A549 (cell line): ENCODE measurements at regions not wholly inside any gene's neighbourhood (a gene's known extent, or its start where the extent isn't known, plus 50 kb on each side); places are given as distances from the start of the nearest gene placed in this dataset.
A peak's percentile ranks its signal among the peaks of the same experiment; 100 is the strongest.

Experiments
- ATAC-seq, 2 experiments: fragments of 200-7000 bp in 1 of 2; fragments of >200 bp in 1 of 2; cut with Nextera tagmentation in 1 of 2; cut with Tn5 transposase in 1 of 2; 3 replicates each; pipeline versions ENCODE4 v1.8.0 to v1.9.1; 2018 to 2020; ENCODE audit warnings: mild to moderate bottlenecking in 1 of 2, moderate library complexity in 1 of 2
- CTCF ChIA-PET: fragments of 300-600 bp; sonication (Branson Sonifier 250); formaldehyde crosslinking; extraction: SDS; loops from one replicate; lab custom pipeline; 2021; ENCODE audit warnings: antibody characterized with exemption, inconsistent platforms; lab: Yijun Ruan, JAX
- POLR2A ChIA-PET: fragments of 350-600 bp; formaldehyde crosslinking; extraction: SDS; loops from one replicate; lab custom pipeline; 2021; ENCODE audit warnings: antibody characterized with exemption, inconsistent platforms; lab: Yijun Ruan, JAX
- DNase-seq, 2 experiments: peaks; one replicate each; pipeline versions ENCODE4 v3.0.0 to v3.0.0-alpha.2; 2011 to 2016; ENCODE audit warnings: low read depth in 1 of 2, low spot score in 1 of 2
- FAIRE-seq: peaks from 2 replicates; lab custom pipeline; 2011; peaks lifted over from hg19 to GRCh38; lab: Jason Lieb, UNC
- H3K27ac ChIP-seq, 2 experiments: fragments of >200 bp; sonication (Bioruptor Twin); formaldehyde crosslinking; 3 replicates each; pipeline ENCODE4 v1.5.1; 2016 to 2017
- H3K4me1 ChIP-seq: fragments of >200 bp; sonication (Bioruptor Twin); formaldehyde crosslinking; 3 replicates; pipeline ENCODE4 v1.6.1; 2016
- H3K4me2 ChIP-seq: fragments of >200 bp; sonication (Bioruptor Twin); formaldehyde crosslinking; 3 replicates; pipeline ENCODE4 v1.6.1; 2016
- H3K4me3 ChIP-seq: fragments of >200 bp; sonication (Bioruptor Twin); formaldehyde crosslinking; 3 replicates; pipeline ENCODE4 v1.5.1; 2016
- H3K9me3 ChIP-seq: fragments of >200 bp; sonication (Bioruptor Twin); formaldehyde crosslinking; 3 replicates; pipeline ENCODE4 v1.6.1; 2016
- BCL3 ChIP-seq: fragments of >200 bp; sonication (Bioruptor Twin); formaldehyde crosslinking; IDR thresholded peaks from 3 replicates; pipeline ENCODE4 v1.6.1; 2016
- BHLHE40 ChIP-seq: IDR thresholded peaks from 2 replicates; pipeline ENCODE4 v1.6.1; 2012; ENCODE audit warnings: low read depth, low read length, inconsistent platforms
- CEBPB ChIP-seq, 2 experiments: fragments of >200 bp in 1 of 2; sonication (Bioruptor Twin) in 1 of 2; formaldehyde crosslinking in 1 of 2; IDR thresholded peaks; 2 replicates each; pipeline ENCODE4 v1.6.1; 2012 to 2016
- CHD2 ChIP-seq: fragments of 150-350 bp; IDR thresholded peaks from 2 replicates; pipeline ENCODE4 v1.6.1; 2014; ENCODE audit warnings: low read length; ENCODE audit not compliant: partially characterized antibody
- CHD4 ChIP-seq: fragments of 200-600 bp; sonication (generic); IDR thresholded peaks from 2 replicates; pipeline ENCODE4 v1.6.1; 2016; ENCODE audit warnings: antibody characterized with exemption, mild to moderate bottlenecking, borderline replicate concordance
- EHMT2 ChIP-seq: fragments of 200-600 bp; sonication (generic); IDR thresholded peaks from 2 replicates; pipeline ENCODE4 v1.6.1; 2016; ENCODE audit warnings: antibody characterized with exemption, low read depth, mild to moderate bottlenecking, moderate library complexity
- ELK1 ChIP-seq: fragments of 150-350 bp; IDR thresholded peaks from 2 replicates; pipeline ENCODE4 v1.6.1; 2014; ENCODE audit warnings: low read depth, mild to moderate bottlenecking, low read length
- EP300 ChIP-seq, 2 experiments: fragments of >200 bp; sonication (Bioruptor Twin); formaldehyde crosslinking; IDR thresholded peaks; 2 replicates in 1 of 2; 3 replicates in 1 of 2; pipeline ENCODE4 v1.6.1; 2016 to 2017
- FOSB ChIP-seq: fragments of 250-450 bp; sonication (Bioruptor Pico); IDR thresholded peaks from 2 replicates; pipeline ENCODE4 v1.5.0; 2020; ENCODE audit warnings: mild to moderate bottlenecking, moderate library complexity
- FOSL2 ChIP-seq, 2 experiments: fragments of 450-650 bp in 1 of 2; fragments of >200 bp in 1 of 2; sonication (Bioruptor Twin) in 1 of 2; formaldehyde crosslinking; IDR thresholded peaks; 2 replicates each; pipeline versions ENCODE4 v1.5.0 to v1.6.1; 2016 to 2020; ENCODE audit warnings: mild to moderate bottlenecking in 1 of 2, moderate library complexity in 1 of 2
- GATA3 ChIP-seq: IDR thresholded peaks from 2 replicates; pipeline ENCODE4 v1.6.1; 2012; ENCODE audit warnings: borderline replicate concordance
- HOXA7 ChIP-seq: fragments of 250-450 bp; sonication (Bioruptor Pico); IDR thresholded peaks from 2 replicates; pipeline ENCODE4 v1.5.0; 2020; ENCODE audit warnings: mild to moderate bottlenecking, moderate library complexity
- KDM1A ChIP-seq: fragments of 200-600 bp; sonication (generic); IDR thresholded peaks from 2 replicates; pipeline ENCODE4 v1.6.1; 2016; ENCODE audit warnings: low read depth, mild to moderate bottlenecking
- KDM5A ChIP-seq: fragments of 200-600 bp; sonication (generic); IDR thresholded peaks from 2 replicates; pipeline ENCODE4 v1.6.1; 2016; ENCODE audit warnings: antibody characterized with exemption, mild to moderate bottlenecking
- MAFK ChIP-seq: fragments of 450-650 bp; IDR thresholded peaks from 2 replicates; pipeline ENCODE4 v1.6.1; 2014; ENCODE audit not compliant: partially characterized antibody
- NFE2L2 ChIP-seq: fragments of 150-350 bp; conservative IDR thresholded peaks from 2 replicates; pipeline ENCODE4 v1.6.1; 2014; ENCODE audit warnings: low read length
- NR3C1 ChIP-seq: fragments of >200 bp; sonication (Bioruptor Twin); formaldehyde crosslinking; IDR thresholded peaks from 3 replicates; pipeline ENCODE4 v1.6.1; 2017
- POLR2AphosphoS2 ChIP-seq: conservative IDR thresholded peaks from 2 replicates; pipeline ENCODE4 v1.6.1; 2012; ENCODE audit warnings: low read length, improper control_type of control experiment, inconsistent platforms
- RFX5 ChIP-seq: fragments of 450-650 bp; IDR thresholded peaks from 2 replicates; pipeline ENCODE4 v1.7.1; 2014; ENCODE audit warnings: antibody characterized with exemption, mild to moderate bottlenecking, moderate library complexity
- RNF2 ChIP-seq: fragments of 200-600 bp; sonication (generic); IDR thresholded peaks from 2 replicates; pipeline ENCODE4 v1.6.1; 2016; ENCODE audit warnings: low read depth, mild to moderate bottlenecking, antibody characterized with exemption, moderate library complexity, borderline replicate concordance
- SMC3 ChIP-seq: fragments of >200 bp; sonication (Bioruptor Twin); formaldehyde crosslinking; IDR thresholded peaks from 3 replicates; pipeline ENCODE4 v1.6.1; 2018; ENCODE audit warnings: inconsistent platforms
- SREBF2 ChIP-seq: fragments of 450-650 bp; IDR thresholded peaks from 2 replicates; pipeline ENCODE4 v1.6.1; 2014; ENCODE audit warnings: mild to moderate bottlenecking, moderate library complexity
- ZC3H11A ChIP-seq: fragments of 450-650 bp; IDR thresholded peaks from 2 replicates; pipeline ENCODE4 v1.6.1; 2014; ENCODE audit warnings: antibody characterized with exemption, mild to moderate bottlenecking
- WGBS: methylation state at CpG from one replicate; pipeline ENCODE4 v1.1.6; 2017; ENCODE audit errors: missing lambda C conversion rate; 5-methylcytosine and 5-hydroxymethylcytosine counted together
- TF ChIP-seq, protein P1 (sequence below): fragments of 250-450 bp; sonication (Bioruptor Pico); IDR thresholded peaks from 2 replicates; pipeline ENCODE4 v1.5.0; 2020; ENCODE audit warnings: low read depth, mild to moderate bottlenecking, moderate library complexity
- TF ChIP-seq, protein P2 (sequence below): fragments of >200 bp; sonication (Bioruptor Twin); formaldehyde crosslinking; IDR thresholded peaks from 3 replicates; pipeline ENCODE4 v1.5.1; 2016

GRCh38 chr22:22743128-22743760 lies 98.8 kb downstream of the GGTLC2 start:
- CTCF ChIA-PET, result interaction anchor here (1.2 to 5.0 kb wide), 6 partner anchors 10 to 213 kb away, joined by 4 to 34 read pairs (median 8); partner anchors contain the start of gene PRAME
- ATAC-seq, result no peak
- WGBS, result 34% methylated on average over 3 of the region's 3 CpGs

DNA sequence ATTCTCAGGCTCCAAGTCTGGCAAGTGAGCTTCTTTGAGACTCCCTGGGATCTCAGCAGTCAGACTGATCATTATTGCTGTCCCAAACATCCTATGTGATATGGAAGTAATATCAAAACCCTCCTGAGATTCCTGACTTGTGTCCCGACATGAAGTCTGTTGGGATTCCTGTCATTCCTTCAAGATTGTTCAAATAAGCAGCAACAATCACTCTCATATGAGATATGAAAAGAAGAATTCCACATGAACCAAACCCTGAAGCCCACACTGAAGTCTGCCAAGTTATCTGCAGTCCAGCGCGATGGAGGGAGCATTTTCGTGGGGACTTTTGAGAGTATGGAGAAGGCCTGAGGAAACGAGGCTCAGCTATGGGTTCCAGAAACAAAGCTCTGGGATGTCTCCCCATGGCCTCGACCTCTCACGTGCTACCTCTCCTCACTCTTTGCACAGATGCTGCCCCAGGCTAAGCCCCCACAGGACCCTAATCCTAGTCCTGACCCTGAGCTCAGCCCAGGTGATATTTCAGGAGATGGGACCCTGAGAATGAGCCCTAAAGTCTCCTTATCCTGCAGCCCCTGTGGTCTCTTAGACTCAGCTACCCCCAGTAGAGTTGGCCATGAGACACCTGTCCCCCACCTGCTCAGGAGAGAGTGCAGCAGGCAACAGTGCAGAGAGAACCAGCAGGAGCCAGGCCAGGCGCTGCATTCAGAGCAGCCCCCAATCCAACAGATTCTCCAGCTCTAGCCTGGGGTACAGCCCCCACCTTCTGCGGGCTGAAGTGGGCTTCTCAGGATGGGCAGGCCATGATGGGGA lies 100.2 kb downstream of the GGTLC2 start:
- POLR2A ChIA-PET, result no interaction called here
- H3K27ac ChIP-seq, result no peak overlapping the region
- no peak overlapping the region for H3K4me2 ChIP-seq
- DNase-seq (no peak), FAIRE-seq (no peak), ATAC-seq (no peak)
- WGBS, result 39% methylated on average over 7 of the region's 9 CpGs
- no peaks in the 10 kb centered on the region for H3K9me3 ChIP-seq
- TF ChIP-seq KDM5A (no peak), ELK1 (no peak), EP300 (IDR thresholded peaks at IDR 0.05) (no peak)
- CTCF ChIA-PET, result interaction anchor here (0.7 to 5.0 kb wide), 16 partner anchors 9 to 211 kb away, joined by 3 to 34 read pairs (median 6); partner anchors contain the start of gene PRAME
- H3K4me3 ChIP-seq, result no peak overlapping the region
- H3K4me1 ChIP-seq, result no peaks in the 10 kb centered on the region

More at GRCh38 chr22:22743128-22743760, 98.8 kb downstream of the GGTLC2 start:
- DNase-seq (no peak), FAIRE-seq (no peak)
- Histone ChIP-seq H3K4me2 (no peak overlapping the region), H3K4me1 (no peaks in the 10 kb centered on the region), H3K9me3 (no peaks in the 10 kb centered on the region), H3K27ac (no peak overlapping the region), H3K4me3 (no peak overlapping the region)
- POLR2A ChIA-PET, result no interaction called here
- TF ChIP-seq NFE2L2 (no peak), SMC3 (no peak), NR3C1 (no peak), RNF2 (no peak), CEBPB (IDR thresholded peaks at IDR 0.05) (no peak), KDM1A (no peak), EHMT2 (no peak), CHD4 (no peak), SREBF2 (no peak), ELK1 (no peak), BHLHE40 (no peak), CHD2 (no peak)
- TF ChIP-seq, protein P1, sequence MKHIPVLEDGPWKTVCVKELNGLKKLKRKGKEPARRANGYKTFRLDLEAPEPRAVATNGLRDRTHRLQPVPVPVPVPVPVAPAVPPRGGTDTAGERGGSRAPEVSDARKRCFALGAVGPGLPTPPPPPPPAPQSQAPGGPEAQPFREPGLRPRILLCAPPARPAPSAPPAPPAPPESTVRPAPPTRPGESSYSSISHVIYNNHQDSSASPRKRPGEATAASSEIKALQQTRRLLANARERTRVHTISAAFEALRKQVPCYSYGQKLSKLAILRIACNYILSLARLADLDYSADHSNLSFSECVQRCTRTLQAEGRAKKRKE (CRISPR knock-in tag), result no peak

- no peak overlapping the region for H3K27ac ChIP-seq
- DNase-seq (peak; percentile 10 to 26), FAIRE-seq (no peak), ATAC-seq (peak; percentile 71 to 90; a peak in 5 of 6 replicates)
- 42% methylated on average over 8 of the region's 8 CpGs for WGBS
- H3K9me3 ChIP-seq, result no peaks in the 10 kb centered on the region
- no peak overlapping the region for H3K4me2 ChIP-seq
- H3K4me3 ChIP-seq, result no peak overlapping the region
- ChIA-PET POLR2A (no interaction called here), CTCF (interaction anchor here (0.7 to 5.0 kb wide), 24 partner anchors 8 to 281 kb away, joined by 3 to 34 read pairs (median 4); no protein-coding TSS in a partner anchor)
- H3K4me1 ChIP-seq, result no peaks in the 10 kb centered on the region
- TF ChIP-seq GATA3, result no peak
- TF ChIP-seq FOSB, result no peak
- TF ChIP-seq, protein P2, sequence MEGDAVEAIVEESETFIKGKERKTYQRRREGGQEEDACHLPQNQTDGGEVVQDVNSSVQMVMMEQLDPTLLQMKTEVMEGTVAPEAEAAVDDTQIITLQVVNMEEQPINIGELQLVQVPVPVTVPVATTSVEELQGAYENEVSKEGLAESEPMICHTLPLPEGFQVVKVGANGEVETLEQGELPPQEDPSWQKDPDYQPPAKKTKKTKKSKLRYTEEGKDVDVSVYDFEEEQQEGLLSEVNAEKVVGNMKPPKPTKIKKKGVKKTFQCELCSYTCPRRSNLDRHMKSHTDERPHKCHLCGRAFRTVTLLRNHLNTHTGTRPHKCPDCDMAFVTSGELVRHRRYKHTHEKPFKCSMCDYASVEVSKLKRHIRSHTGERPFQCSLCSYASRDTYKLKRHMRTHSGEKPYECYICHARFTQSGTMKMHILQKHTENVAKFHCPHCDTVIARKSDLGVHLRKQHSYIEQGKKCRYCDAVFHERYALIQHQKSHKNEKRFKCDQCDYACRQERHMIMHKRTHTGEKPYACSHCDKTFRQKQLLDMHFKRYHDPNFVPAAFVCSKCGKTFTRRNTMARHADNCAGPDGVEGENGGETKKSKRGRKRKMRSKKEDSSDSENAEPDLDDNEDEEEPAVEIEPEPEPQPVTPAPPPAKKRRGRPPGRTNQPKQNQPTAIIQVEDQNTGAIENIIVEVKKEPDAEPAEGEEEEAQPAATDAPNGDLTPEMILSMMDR, result peak; percentile 47
- no peak for TF ChIP-seq FOSL2 (IDR thresholded peaks at IDR 0.05)
- TF ChIP-seq FOSL2 (CRISPR knock-in tag; IDR thresholded peaks at IDR 0.05), result no peak
- no peak for TF ChIP-seq POLR2AphosphoS2
- no peak for TF ChIP-seq BCL3
- TF ChIP-seq ZC3H11A, result no peak
- no peak for TF ChIP-seq MAFK
- peak; percentile 24; the same call in 1 of the 3 replicates for TF ChIP-seq SMC3
- TF ChIP-seq HOXA7 (CRISPR knock-in tag), result no peak
- TF ChIP-seq RFX5, result no peak
Measured at GRCh38 chr22:22745225-22746060, 101.0 kb downstream of the GGTLC2 start.
